Endothelial cell of umbilical vein (primary cell): ENCODE measurements at regions not wholly inside any gene's neighbourhood (a gene's known extent, or its start where the extent isn't known, plus 50 kb on each side); places are given as distances from the start of the nearest gene placed in this dataset.
"Not testable (repeated sequence)": the region's sequence is repeated elsewhere in the genome, so short reads cannot be mapped to it uniquely, and the experiment has no call there.

ENCODE experiments used
- BruUV-seq: library from RNA; stranded (reverse); fragments of 400-500 nt; replicated peaks from 2 replicates; lab custom pipeline; 2021; lab: Mats Ljungman, UMichigan
- CTCF ChIA-PET: fragments of 300-600, 350-600 bp; sonication (Branson Sonifier 250); formaldehyde crosslinking; loops from one replicate; lab custom pipeline; 2021; ENCODE audit warnings: antibody characterized with exemption, inconsistent platforms; lab: Charles Lee
- POLR2A ChIA-PET: fragments of 300-600, 350-600 bp; sonication (Branson Sonifier 250); formaldehyde crosslinking; loops from one replicate; lab custom pipeline; 2021; ENCODE audit warnings: antibody characterized with exemption, inconsistent platforms; lab: Charles Lee
- DNase-seq: peaks from one replicate; pipeline ENCODE4 v3.0.0-alpha.2; 2011; ENCODE audit warnings: low read depth, low spot score
- FAIRE-seq: peaks from 2 replicates; lab custom pipeline; 2011; peaks lifted over from hg19 to GRCh38; lab: Jason Lieb, UNC
- H2AFZ ChIP-seq: 2 replicates; pipeline ENCODE4 v1.6.0; 2012; ENCODE audit warnings: low read depth, low read length, control low read depth, inconsistent platforms
- H3K27ac ChIP-seq: 2 replicates; pipeline ENCODE4 v1.5.1; 2011; ENCODE audit warnings: low read depth, mild to moderate bottlenecking, control low read depth, low read length, moderate library complexity; ENCODE audit not compliant: insufficient read depth
- H3K27me3 ChIP-seq, 2 experiments: 2 replicates each; pipeline versions ENCODE4 v1.6.0 to v1.6.1; 2011; ENCODE audit warnings: low read length in 2 of 2, mixed read lengths in 1 of 2; ENCODE audit not compliant: control insufficient read depth in 2 of 2, insufficient read depth in 2 of 2
- H3K36me3 ChIP-seq, 2 experiments: 2 replicates in 1 of 2; 3 replicates in 1 of 2; pipeline ENCODE4 v1.5.1; 2011; ENCODE audit warnings: low read length in 2 of 2, mild to moderate bottlenecking in 1 of 2, moderate library complexity in 1 of 2; ENCODE audit not compliant: control insufficient read depth in 2 of 2, insufficient read depth in 2 of 2; ENCODE audit errors: extremely low read depth in 1 of 2
- H3K4me1 ChIP-seq: 3 replicates; pipeline ENCODE4 v1.5.1; 2011; ENCODE audit warnings: mild to moderate bottlenecking, low read length; ENCODE audit not compliant: control insufficient read depth, insufficient read depth; ENCODE audit errors: extremely low read depth
- H3K4me2 ChIP-seq: 2 replicates; pipeline ENCODE4 v1.6.1; 2011; ENCODE audit warnings: low read length, control low read depth, mixed read lengths; ENCODE audit not compliant: insufficient read depth
- H3K4me3 ChIP-seq, 3 experiments: fragments of 200-600 bp in 1 of 3; sonication (generic), shearing (Covaris generic) in 1 of 3; replicated peaks in 1 of 3; 2 replicates each; pipeline ENCODE4 v1.5.1; 2011 to 2016; ENCODE audit warnings: control low read depth in 3 of 3, low read length in 3 of 3, mild to moderate bottlenecking in 2 of 3, inconsistent platforms in 1 of 3, low read depth in 1 of 3, moderate library complexity in 1 of 3; ENCODE audit not compliant: insufficient read depth in 1 of 3
- H3K79me2 ChIP-seq: 2 replicates; pipeline ENCODE4 v1.6.0; 2012; ENCODE audit warnings: low read length, inconsistent platforms; ENCODE audit not compliant: control insufficient read depth, insufficient read depth
- H3K9ac ChIP-seq: replicated peaks from 2 replicates; pipeline ENCODE3; 2011; ENCODE audit warnings: low read length, control low read depth; ENCODE audit not compliant: insufficient read depth; ENCODE audit errors: extremely low read depth
- H3K9me1 ChIP-seq: replicated peaks from 3 replicates; pipeline ENCODE4 v1.6.0; 2011; ENCODE audit warnings: mild to moderate bottlenecking, low read length; ENCODE audit not compliant: control insufficient read depth, insufficient read depth; ENCODE audit errors: extremely low read depth
- H3K9me3 ChIP-seq: replicated peaks from 2 replicates; pipeline ENCODE4 v1.5.1; 2012; ENCODE audit warnings: low read length, inconsistent platforms; ENCODE audit not compliant: control insufficient read depth, insufficient read depth
- H4K20me1 ChIP-seq: replicated peaks from 2 replicates; pipeline ENCODE3; 2011; ENCODE audit warnings: mild to moderate bottlenecking, low read length; ENCODE audit not compliant: control insufficient read depth, insufficient read depth; ENCODE audit errors: extremely low read depth
- FOS ChIP-seq: IDR thresholded peaks from 2 replicates; pipeline ENCODE4 v1.6.1; 2011; ENCODE audit warnings: mild to moderate bottlenecking, low read length, moderate library complexity, borderline replicate concordance; ENCODE audit not compliant: insufficient read depth
- dilution Hi-C: fragments of 300-500 bp; cut with MboI; formaldehyde crosslinking; loops from one replicate; pipeline ENCODE4 v1.15.0; 2019; ENCODE audit warnings: low sequenced_read_pairs; ENCODE audit not compliant: extremely low pct_ligation_motif_present
- intact Hi-C: fragments of 100-400 bp; cut with micrococcal nuclease; formaldehyde crosslinking; loops from one replicate; pipeline ENCODE4 v1.10.0; 2022

DNA sequence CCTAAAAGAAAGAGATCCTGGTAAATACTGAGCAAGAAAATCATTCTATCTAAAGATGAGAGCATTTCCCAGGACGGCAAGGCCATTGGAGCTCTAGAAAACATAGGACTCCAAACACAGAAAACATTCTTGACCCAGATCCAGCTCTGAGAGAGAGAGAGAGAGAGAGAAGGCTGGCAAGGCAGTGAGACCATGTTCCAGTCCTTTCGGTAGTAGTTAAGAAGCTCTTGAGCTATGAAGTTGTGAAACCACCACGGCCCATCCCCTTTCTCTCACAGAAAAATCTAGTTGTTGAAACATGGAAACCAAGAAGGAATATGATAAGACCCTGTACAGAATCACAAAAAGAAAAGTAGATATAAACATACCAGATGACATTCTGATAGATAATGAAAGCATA lies 212.4 kb upstream of the NPSR1 start:
- intact Hi-C loops = no loop called here
- no peaks in the 10 kb centered on the region for H4K20me1 ChIP-seq
- H3K4me2 ChIP-seq = no peak overlapping the region
- ChIA-PET CTCF (no interaction called here), POLR2A (no interaction called here)
- no peaks in the 10 kb centered on the region for H3K79me2 ChIP-seq
- H3K4me3 ChIP-seq = no peak overlapping the region
- no peak overlapping the region for H3K9ac ChIP-seq
- no peaks in the 10 kb centered on the region for H3K9me1 ChIP-seq
- no TSS peak for BruUV-seq
- H2AFZ ChIP-seq = no peak overlapping the region
- dilution Hi-C loops = no loop called here
- DNase-seq = no peak
- no peaks in the 10 kb centered on the region for H3K9me3 ChIP-seq
- TF ChIP-seq FOS = no peak
- no peaks in the 10 kb centered on the region for H3K27me3 ChIP-seq
- no peaks in the 10 kb centered on the region for H3K4me1 ChIP-seq
- no peak for FAIRE-seq
- H3K36me3 ChIP-seq = no peaks in the 10 kb centered on the region
- H3K27ac ChIP-seq = no peak overlapping the region

DNA sequence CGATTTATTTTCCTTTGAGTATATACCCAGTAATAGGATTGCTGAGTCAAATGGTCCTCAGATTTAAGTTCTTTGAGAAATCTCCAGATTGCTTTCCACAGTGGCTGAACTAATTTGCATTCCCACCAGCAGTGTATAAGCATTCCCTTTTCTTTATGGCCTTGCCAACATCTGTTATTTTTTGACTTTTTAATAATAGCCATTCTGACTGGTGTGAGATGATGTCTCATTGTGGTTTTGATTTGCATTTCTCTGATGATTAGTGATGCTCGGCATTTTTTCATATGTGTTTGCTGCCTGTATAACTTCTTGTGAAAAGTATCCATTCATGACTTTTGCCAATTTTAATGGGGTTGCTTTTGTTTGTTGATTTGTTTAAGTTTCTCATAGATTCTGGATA lies 209.5 kb upstream of the NPSR1 start:
- H3K27me3 ChIP-seq, H3K4me2 ChIP-seq, H3K27ac ChIP-seq, POLR2A ChIA-PET, H3K4me3 ChIP-seq, intact Hi-C loops, FAIRE-seq, H3K9ac ChIP-seq, H3K9me3 ChIP-seq, H3K9me1 ChIP-seq, CTCF ChIA-PET, H3K79me2 ChIP-seq, H4K20me1 ChIP-seq, H3K36me3 ChIP-seq, BruUV-seq, H2AFZ ChIP-seq, dilution Hi-C loops, DNase-seq: not testable (repeated sequence)
- H3K4me1 ChIP-seq = peaks cover 26% of the 10 kb centered on the region
